Erythroblast (primary cell): ENCODE measurements at regions not wholly inside any gene's neighbourhood (a gene's known extent, or its start where the extent isn't known, plus 50 kb on each side); places are given as distances from the start of the nearest gene placed in this dataset.

ENCODE experiments used
- GATA1 ChIP-seq: IDR thresholded peaks from 2 replicates; pipeline ENCODE4 v1.6.1; 2011; ENCODE audit warnings: low read depth, mild to moderate bottlenecking, control low read depth, low read length, moderate library complexity
- POLR2A ChIP-seq: IDR thresholded peaks from 2 replicates; pipeline ENCODE4 v1.6.1; 2011; ENCODE audit warnings: mild to moderate bottlenecking, low read length

DNA sequence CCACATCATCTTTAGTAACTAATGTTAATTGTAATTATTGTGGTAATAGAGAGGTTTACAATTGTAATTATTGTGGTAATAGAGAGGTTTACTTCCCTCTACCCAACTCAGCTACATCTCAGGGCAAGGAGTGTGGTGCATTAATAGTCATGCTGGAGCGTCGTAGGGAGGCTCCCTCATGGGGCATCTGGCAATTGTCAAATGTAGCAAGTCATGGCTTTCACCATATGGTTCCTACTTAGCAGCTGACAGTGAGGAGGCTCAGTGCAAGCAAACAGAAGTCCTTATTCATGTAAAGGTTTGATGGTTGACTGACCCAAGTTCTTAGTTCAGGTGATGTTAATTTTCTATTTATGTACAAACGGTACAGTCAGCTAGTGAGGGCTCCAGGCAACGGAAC is 1012.0 kb downstream of the FLRT2 start:
- no peak for TF ChIP-seq POLR2A
- TF ChIP-seq GATA1, result no peak
